ENCODE measurements at regions not wholly inside any gene's neighbourhood (a gene's known extent, or its start where the extent isn't known, plus 50 kb on each side); places are given as distances from the start of the nearest gene placed in this dataset.

GRCh38 chr10:117751259-117751658 is 208.7 kb downstream of the EMX2 start:
- TF ChIP-seq CTCF (IDR thresholded peaks at IDR 0.05; ENCODE audit: low read length) (no peak), EZH2 (IDR thresholded peaks at IDR 0.05; ENCODE audit: borderline replicate concordance, low read length) (no peak)

All from OCI-LY1 (cell line).